ENCODE measurements at regions not wholly inside any gene's neighbourhood (a gene's known extent, or its start where the extent isn't known, plus 50 kb on each side); places are given as distances from the start of the nearest gene placed in this dataset.
A peak's percentile ranks its signal among the peaks of the same experiment; 100 is the strongest.

DNA sequence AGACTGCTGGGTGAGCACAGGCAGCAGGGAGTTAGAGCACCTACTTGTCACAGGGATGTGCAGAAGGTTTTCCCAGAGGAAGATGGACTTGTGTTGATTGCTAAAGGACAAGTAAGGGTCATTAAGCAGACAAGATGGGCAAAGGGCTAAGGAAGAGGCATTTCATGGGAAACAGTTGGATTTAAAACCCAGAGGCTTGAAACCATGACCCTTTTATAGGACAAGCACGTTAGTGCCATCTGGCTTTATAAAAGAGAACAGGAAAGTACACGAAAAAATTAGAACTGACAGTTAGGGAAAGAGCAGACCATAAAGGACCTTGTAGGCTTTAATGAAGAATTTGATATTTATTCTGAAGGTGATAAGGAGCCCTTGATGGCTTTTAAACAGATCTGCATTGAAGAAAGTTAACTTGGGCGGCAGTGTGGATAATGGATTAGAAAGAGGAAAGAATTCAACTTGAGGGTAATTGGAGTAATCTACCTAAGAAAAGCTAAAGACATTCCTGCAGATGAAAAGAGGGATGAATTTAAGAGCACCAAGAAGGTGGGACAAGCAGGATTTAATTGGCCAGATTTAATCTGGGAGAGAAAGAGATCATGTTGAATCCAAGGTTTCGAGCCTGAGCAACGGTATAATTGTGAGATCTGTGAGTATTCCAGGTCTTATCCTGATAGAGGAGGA lies 68.6 kb downstream of the ZC3H11B start:
- TF ChIP-seq, protein P1, sequence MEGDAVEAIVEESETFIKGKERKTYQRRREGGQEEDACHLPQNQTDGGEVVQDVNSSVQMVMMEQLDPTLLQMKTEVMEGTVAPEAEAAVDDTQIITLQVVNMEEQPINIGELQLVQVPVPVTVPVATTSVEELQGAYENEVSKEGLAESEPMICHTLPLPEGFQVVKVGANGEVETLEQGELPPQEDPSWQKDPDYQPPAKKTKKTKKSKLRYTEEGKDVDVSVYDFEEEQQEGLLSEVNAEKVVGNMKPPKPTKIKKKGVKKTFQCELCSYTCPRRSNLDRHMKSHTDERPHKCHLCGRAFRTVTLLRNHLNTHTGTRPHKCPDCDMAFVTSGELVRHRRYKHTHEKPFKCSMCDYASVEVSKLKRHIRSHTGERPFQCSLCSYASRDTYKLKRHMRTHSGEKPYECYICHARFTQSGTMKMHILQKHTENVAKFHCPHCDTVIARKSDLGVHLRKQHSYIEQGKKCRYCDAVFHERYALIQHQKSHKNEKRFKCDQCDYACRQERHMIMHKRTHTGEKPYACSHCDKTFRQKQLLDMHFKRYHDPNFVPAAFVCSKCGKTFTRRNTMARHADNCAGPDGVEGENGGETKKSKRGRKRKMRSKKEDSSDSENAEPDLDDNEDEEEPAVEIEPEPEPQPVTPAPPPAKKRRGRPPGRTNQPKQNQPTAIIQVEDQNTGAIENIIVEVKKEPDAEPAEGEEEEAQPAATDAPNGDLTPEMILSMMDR (conservative IDR thresholded peaks at IDR 0.05; ENCODE audit: low read depth, low read length): peak; percentile 64
- no peak for TF ChIP-seq EZH2phosphoT487 (IDR thresholded peaks at IDR 0.05; ENCODE audit: borderline replicate concordance, low read length)

DNA sequence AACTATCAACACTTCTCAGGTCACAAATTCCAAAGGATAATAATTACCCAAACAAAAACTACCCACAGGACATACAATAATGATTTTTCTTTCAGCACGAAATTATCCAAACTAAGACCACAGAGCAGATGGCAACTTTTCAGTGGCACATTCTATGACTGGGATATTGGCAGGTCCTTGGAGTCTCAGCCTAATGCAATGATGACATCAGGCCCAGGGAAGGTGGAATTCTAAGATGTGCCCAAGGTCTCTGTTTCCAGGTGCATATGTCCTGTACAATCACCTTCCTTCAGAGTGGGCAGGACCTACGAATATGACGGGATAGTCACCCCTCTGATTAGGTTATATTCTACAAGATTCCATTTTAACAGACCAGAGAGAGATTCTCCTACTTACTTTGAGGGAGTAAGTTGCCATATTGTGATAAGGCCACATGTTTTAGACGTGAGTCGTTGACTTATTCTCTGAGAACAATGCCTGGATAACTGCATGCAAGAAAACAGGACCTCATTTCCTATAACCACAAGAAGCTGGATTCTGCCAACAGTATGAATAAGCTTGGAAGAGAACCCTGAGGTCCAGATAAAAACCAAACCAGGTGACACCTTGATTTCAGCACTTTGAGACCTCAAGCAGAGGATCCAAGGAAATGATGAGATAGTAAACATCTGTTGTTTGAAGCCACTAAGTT lies 69.9 kb downstream of the ZC3H11B start:
- no peak for TF ChIP-seq EZH2phosphoT487 (IDR thresholded peaks at IDR 0.05; ENCODE audit: borderline replicate concordance, low read length)
- no peak for TF ChIP-seq EZH2 (IDR thresholded peaks at IDR 0.05; ENCODE audit: low read length, unreplicated experiment)
- TF ChIP-seq, protein P1 (conservative IDR thresholded peaks at IDR 0.05; ENCODE audit: low read depth, low read length): no peak
- POLR2A ChIA-PET (ENCODE audit: unreplicated experiment): interaction anchor here (0.6 kb wide), 1 partner anchor 164 kb away, joined by 5 read pairs; no protein-coding TSS in a partner anchor
- peak overlapping the region; percentile 28 for H3K27ac ChIP-seq (ENCODE audit: low read length)
- H3F3A ChIP-seq (ENCODE audit: low read length, unreplicated experiment): no peaks in the 10 kb centered on the region
- no peak overlapping the region for H3K4me3 ChIP-seq (ENCODE audit: low read length)
- no peak overlapping the region for H2AFZ ChIP-seq (ENCODE audit: low read length)
- H3K79me2 ChIP-seq (ENCODE audit: low read length): no peaks in the 10 kb centered on the region
- ATAC-seq (peak; percentile 77), DNase-seq (peak; percentile 87)
- H3K9me3 ChIP-seq (ENCODE audit: low read length): no peaks in the 10 kb centered on the region
- no peaks in the 10 kb centered on the region for H3K27me3 ChIP-seq (ENCODE audit: low read length)
- no peaks in the 10 kb centered on the region for H4K20me1 ChIP-seq (ENCODE audit: low read length)
- H3K4me1 ChIP-seq (ENCODE audit: insufficient read depth, low read length): peaks cover 16% of the 10 kb centered on the region
- H3K36me3 ChIP-seq (ENCODE audit: low read depth, low read length): no peaks in the 10 kb centered on the region
- CTCF ChIA-PET: no interaction called here
- H3K9ac ChIP-seq (ENCODE audit: low read length): no peak overlapping the region
- no peaks in the 10 kb centered on the region for H3K9me2 ChIP-seq (replicated peaks; ENCODE audit: low read length)
- intact Hi-C loops (cut with micrococcal nuclease): no loop called here
- BruUV-seq (replicated peaks): no TSS peak
- no peak overlapping the region for H3K4me2 ChIP-seq (ENCODE audit: low read length)

More for the DNA sequence above, 68.6 kb downstream of the ZC3H11B start:
- DNase-seq: peak; percentile 45
- H3K27ac ChIP-seq (ENCODE audit: low read length): no peak overlapping the region
- H3F3A ChIP-seq (ENCODE audit: low read length, unreplicated experiment): no peaks in the 10 kb centered on the region
- H3K4me3 ChIP-seq (ENCODE audit: low read length): no peak overlapping the region
- no peaks in the 10 kb centered on the region for H3K79me2 ChIP-seq (ENCODE audit: low read length)
- H3K4me1 ChIP-seq (ENCODE audit: insufficient read depth, low read length): peaks cover 16% of the 10 kb centered on the region
- intact Hi-C loops (cut with micrococcal nuclease): no loop called here
- CTCF ChIA-PET: no interaction called here
- ATAC-seq: peak; percentile 25
- no peaks in the 10 kb centered on the region for H3K9me3 ChIP-seq (ENCODE audit: low read length)
- H4K20me1 ChIP-seq (ENCODE audit: low read length): no peaks in the 10 kb centered on the region
- POLR2A ChIA-PET (ENCODE audit: unreplicated experiment): no interaction called here
- H3K27me3 ChIP-seq (ENCODE audit: low read length): no peaks in the 10 kb centered on the region
- H3K9me2 ChIP-seq (replicated peaks; ENCODE audit: low read length): no peaks in the 10 kb centered on the region
- no peak overlapping the region for H3K4me2 ChIP-seq (ENCODE audit: low read length)
- no peak overlapping the region for H2AFZ ChIP-seq (ENCODE audit: low read length)
- H3K9ac ChIP-seq (ENCODE audit: low read length): no peak overlapping the region
- BruUV-seq (replicated peaks): no TSS peak
- H3K36me3 ChIP-seq (ENCODE audit: low read depth, low read length): no peaks in the 10 kb centered on the region

DNA sequence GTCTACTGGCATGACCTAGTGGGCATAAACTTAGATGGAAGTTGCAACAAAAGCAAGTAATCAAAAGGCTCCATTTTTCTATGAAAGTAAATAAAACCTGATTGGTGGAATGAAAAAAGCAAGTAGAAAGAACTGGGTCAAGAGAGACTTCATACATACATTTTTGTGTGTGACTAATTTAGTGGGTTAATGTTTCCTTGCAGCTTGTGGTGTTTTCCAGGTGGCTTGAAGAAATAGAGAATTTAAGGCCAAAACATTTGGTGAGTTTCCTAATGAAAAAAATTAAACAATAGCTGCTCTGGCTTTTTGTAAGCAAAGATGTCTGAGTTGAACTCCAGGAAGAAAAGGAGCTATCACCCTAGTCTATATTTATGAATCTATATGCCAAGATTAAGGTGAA lies 71.0 kb downstream of the ZC3H11B start:
- DNase-seq: no peak
- Histone ChIP-seq H3K9me3 (ENCODE audit: low read length) (no peaks in the 10 kb centered on the region), H2AFZ (ENCODE audit: low read length) (no peak overlapping the region), H4K20me1 (ENCODE audit: low read length) (no peaks in the 10 kb centered on the region), H3K4me3 (ENCODE audit: low read length) (no peak overlapping the region), H3K9me2 (replicated peaks; ENCODE audit: low read length) (no peaks in the 10 kb centered on the region), H3K27ac (ENCODE audit: low read length) (no peak overlapping the region), H3F3A (ENCODE audit: low read length, unreplicated experiment) (no peaks in the 10 kb centered on the region), H3K4me2 (ENCODE audit: low read length) (no peak overlapping the region), H3K27me3 (ENCODE audit: low read length) (no peaks in the 10 kb centered on the region), H3K9ac (ENCODE audit: low read length) (no peak overlapping the region), H3K79me2 (ENCODE audit: low read length) (no peaks in the 10 kb centered on the region), H3K36me3 (ENCODE audit: low read depth, low read length) (no peaks in the 10 kb centered on the region), H3K4me1 (ENCODE audit: insufficient read depth, low read length) (peaks cover 16% of the 10 kb centered on the region)
- POLR2A ChIA-PET (ENCODE audit: unreplicated experiment): no interaction called here
- ATAC-seq: no peak
- BruUV-seq (replicated peaks): no TSS peak
- CTCF ChIA-PET: interaction anchor here (0.7 kb wide), 1 partner anchor 417 kb away, joined by 3 read pairs; no protein-coding TSS in a partner anchor
- intact Hi-C loops (cut with micrococcal nuclease): no loop called here
- no peak for TF ChIP-seq EZH2phosphoT487 (IDR thresholded peaks at IDR 0.05; ENCODE audit: borderline replicate concordance, low read length)
- TF ChIP-seq EZH2 (IDR thresholded peaks at IDR 0.05; ENCODE audit: low read length, unreplicated experiment): no peak
- TF ChIP-seq, protein P1 (conservative IDR thresholded peaks at IDR 0.05; ENCODE audit: low read depth, low read length): no peak

All from PC-3 (cell line).